ENCODE measurements at regions not wholly inside any gene's neighbourhood (a gene's known extent, or its start where the extent isn't known, plus 50 kb on each side); places are given as distances from the start of the nearest gene placed in this dataset.

DNA sequence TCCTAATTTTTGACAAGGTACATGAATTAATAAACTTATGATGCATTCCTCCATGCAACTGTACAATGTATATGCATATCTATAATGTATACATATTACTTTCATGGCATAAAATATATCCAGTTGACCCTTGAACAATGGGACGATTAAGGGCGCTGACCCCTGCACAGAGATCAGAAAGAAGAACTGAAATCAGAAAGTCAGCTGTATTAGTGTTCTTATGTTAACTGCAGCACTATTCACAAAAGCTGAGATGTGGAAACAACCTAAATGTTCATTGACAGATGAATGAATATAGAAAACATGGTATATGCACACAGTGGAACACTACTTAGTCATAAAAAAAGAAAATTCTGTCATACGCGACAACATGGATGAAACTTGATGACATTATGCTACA lies 457.1 kb downstream of the GBA3 start:
- Histone ChIP-seq H3K79me2 (ENCODE audit: insufficient read depth, low read depth) (no peaks in the 10 kb centered on the region), H3K36me3 (ENCODE audit: insufficient read depth) (no peaks in the 10 kb centered on the region), H2AFZ (ENCODE audit: low read depth) (no peak overlapping the region), H3K4me2 (no peak overlapping the region), H3K4me1 (ENCODE audit: low read depth, poor library complexity, severe bottlenecking) (no peaks in the 10 kb centered on the region), H3K27ac (no peak overlapping the region), H3K27me3 (ENCODE audit: insufficient read depth, low read depth) (no peaks in the 10 kb centered on the region), H3K4me3 (IDR thresholded peaks at IDR 0.05; ENCODE audit: insufficient read depth, low read depth, low read length) (no peak overlapping the region), H4K20me1 (ENCODE audit: insufficient read depth) (no peaks in the 10 kb centered on the region), H3K9ac (no peak overlapping the region)
- TF ChIP-seq, protein P1, sequence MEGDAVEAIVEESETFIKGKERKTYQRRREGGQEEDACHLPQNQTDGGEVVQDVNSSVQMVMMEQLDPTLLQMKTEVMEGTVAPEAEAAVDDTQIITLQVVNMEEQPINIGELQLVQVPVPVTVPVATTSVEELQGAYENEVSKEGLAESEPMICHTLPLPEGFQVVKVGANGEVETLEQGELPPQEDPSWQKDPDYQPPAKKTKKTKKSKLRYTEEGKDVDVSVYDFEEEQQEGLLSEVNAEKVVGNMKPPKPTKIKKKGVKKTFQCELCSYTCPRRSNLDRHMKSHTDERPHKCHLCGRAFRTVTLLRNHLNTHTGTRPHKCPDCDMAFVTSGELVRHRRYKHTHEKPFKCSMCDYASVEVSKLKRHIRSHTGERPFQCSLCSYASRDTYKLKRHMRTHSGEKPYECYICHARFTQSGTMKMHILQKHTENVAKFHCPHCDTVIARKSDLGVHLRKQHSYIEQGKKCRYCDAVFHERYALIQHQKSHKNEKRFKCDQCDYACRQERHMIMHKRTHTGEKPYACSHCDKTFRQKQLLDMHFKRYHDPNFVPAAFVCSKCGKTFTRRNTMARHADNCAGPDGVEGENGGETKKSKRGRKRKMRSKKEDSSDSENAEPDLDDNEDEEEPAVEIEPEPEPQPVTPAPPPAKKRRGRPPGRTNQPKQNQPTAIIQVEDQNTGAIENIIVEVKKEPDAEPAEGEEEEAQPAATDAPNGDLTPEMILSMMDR (conservative IDR thresholded peaks at IDR 0.05; ENCODE audit: low read depth, low read length) = no peak

DNA sequence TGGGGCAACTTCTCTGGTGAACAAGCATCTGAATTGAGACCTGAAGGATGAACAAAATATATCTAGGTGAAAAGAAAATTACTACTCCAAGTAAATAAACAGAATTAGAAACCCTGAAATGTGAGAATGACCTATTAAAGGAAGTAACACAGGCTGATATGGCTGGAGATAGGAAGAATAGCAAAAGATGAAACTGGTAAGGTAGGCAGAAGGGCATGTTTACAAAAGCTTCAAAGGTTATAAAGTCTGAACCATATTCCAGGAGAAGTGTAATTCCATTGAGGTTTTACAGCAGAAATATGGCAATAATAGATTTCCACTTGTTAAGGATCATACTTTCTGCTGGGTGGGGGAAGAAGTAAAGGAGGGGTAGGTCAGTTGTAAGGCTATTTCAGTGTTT lies 452.0 kb downstream of the GBA3 start:
- no peak overlapping the region for H3K9ac ChIP-seq
- TF ChIP-seq, protein P1 (conservative IDR thresholded peaks at IDR 0.05; ENCODE audit: low read depth, low read length) = no peak
- no peak overlapping the region for H3K4me2 ChIP-seq
- no peaks in the 10 kb centered on the region for H3K79me2 ChIP-seq (ENCODE audit: insufficient read depth, low read depth)
- no peaks in the 10 kb centered on the region for H3K4me1 ChIP-seq (ENCODE audit: low read depth, poor library complexity, severe bottlenecking)
- no peak overlapping the region for H3K4me3 ChIP-seq (IDR thresholded peaks at IDR 0.05; ENCODE audit: insufficient read depth, low read depth, low read length)
- no peaks in the 10 kb centered on the region for H3K27me3 ChIP-seq (ENCODE audit: insufficient read depth, low read depth)
- H3K27ac ChIP-seq = no peak overlapping the region
- H4K20me1 ChIP-seq (ENCODE audit: insufficient read depth) = no peaks in the 10 kb centered on the region
- H2AFZ ChIP-seq (ENCODE audit: low read depth) = no peak overlapping the region
- no peaks in the 10 kb centered on the region for H3K36me3 ChIP-seq (ENCODE audit: insufficient read depth)

DNA sequence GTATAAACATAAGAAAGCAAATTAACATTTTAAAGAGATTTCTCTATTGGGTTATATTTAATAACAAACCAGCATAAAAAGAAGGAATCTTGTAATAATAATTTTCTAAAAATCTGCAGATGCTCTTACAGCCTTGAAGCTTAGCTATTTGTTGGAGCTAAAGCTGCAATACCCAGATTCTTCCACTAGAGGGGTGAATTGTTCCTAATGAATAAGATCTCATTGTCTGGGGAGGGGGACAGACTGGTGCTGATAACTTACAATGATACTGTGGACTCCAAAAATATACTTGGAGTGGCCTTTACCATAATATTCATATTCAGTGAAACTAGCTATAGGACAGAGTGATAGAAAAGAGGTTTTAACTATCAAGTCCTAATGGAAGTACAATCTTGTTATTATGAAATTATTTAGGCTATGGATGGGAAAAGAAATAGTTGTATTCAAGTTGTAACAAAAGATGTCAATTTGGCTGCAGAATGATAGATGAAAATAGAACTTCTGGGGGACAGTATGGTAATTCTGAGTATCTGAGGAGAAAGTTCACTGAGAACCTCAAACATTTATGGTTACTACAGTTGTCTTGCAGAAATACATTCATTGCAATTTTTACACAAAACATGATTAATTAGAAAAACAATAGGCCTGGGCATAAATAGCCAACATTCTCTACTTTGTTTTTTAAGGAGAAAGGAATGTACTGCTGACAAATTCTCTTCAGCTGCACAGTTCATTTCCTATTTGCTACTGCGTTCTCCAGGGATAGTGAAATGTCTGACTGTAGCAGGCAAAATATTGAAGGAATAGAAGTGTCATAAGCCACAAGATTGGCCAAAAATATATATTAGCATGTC lies 443.3 kb downstream of the GBA3 start:
- no peak overlapping the region for H3K27ac ChIP-seq
- TF ChIP-seq, protein P1 (conservative IDR thresholded peaks at IDR 0.05; ENCODE audit: low read depth, low read length) = peak; percentile 80

GRCh38 chr4:23134331-23134730 lies 441.6 kb downstream of the GBA3 start:
- Histone ChIP-seq H3K4me2 (no peak overlapping the region), H3K9ac (no peak overlapping the region), H3K4me1 (ENCODE audit: low read depth, poor library complexity, severe bottlenecking) (no peaks in the 10 kb centered on the region), H3K27ac (no peak overlapping the region), H4K20me1 (ENCODE audit: insufficient read depth) (no peaks in the 10 kb centered on the region), H3K79me2 (ENCODE audit: insufficient read depth, low read depth) (no peaks in the 10 kb centered on the region), H3K36me3 (ENCODE audit: insufficient read depth) (no peaks in the 10 kb centered on the region), H3K27me3 (ENCODE audit: insufficient read depth, low read depth) (no peaks in the 10 kb centered on the region), H3K4me3 (IDR thresholded peaks at IDR 0.05; ENCODE audit: insufficient read depth, low read depth, low read length) (no peak overlapping the region), H2AFZ (ENCODE audit: low read depth) (no peak overlapping the region)
- TF ChIP-seq, protein P1 (conservative IDR thresholded peaks at IDR 0.05; ENCODE audit: low read depth, low read length) = no peak

More for the DNA sequence above, 443.3 kb downstream of the GBA3 start:
- Histone ChIP-seq H3K4me1 (ENCODE audit: low read depth, poor library complexity, severe bottlenecking) (no peaks in the 10 kb centered on the region), H2AFZ (ENCODE audit: low read depth) (no peak overlapping the region), H4K20me1 (ENCODE audit: insufficient read depth) (no peaks in the 10 kb centered on the region), H3K4me2 (no peak overlapping the region), H3K36me3 (ENCODE audit: insufficient read depth) (no peaks in the 10 kb centered on the region), H3K27me3 (ENCODE audit: insufficient read depth, low read depth) (no peaks in the 10 kb centered on the region), H3K4me3 (IDR thresholded peaks at IDR 0.05; ENCODE audit: insufficient read depth, low read depth, low read length) (no peak overlapping the region), H3K79me2 (ENCODE audit: insufficient read depth, low read depth) (no peaks in the 10 kb centered on the region), H3K9ac (no peak overlapping the region)
